ENCODE measurements at regions not wholly inside any gene's neighbourhood (a gene's known extent, or its start where the extent isn't known, plus 50 kb on each side); places are given as distances from the start of the nearest gene placed in this dataset.

GRCh38 chr4:174118171-174118570, 165.3 kb downstream of the FBXO8 start:
- no peak for TF ChIP-seq EZH2phosphoT487 (IDR thresholded peaks at IDR 0.05; ENCODE audit: borderline replicate concordance, low read length)
- TF ChIP-seq EZH2 (IDR thresholded peaks at IDR 0.05; ENCODE audit: low read length, unreplicated experiment), result no peak
- TF ChIP-seq CTCF (conservative IDR thresholded peaks at IDR 0.05; ENCODE audit: low read depth, low read length), result no peak
- no peaks in the 10 kb centered on the region for H3K79me2 ChIP-seq (ENCODE audit: low read length)
- ChIA-PET CTCF (no interaction called here), POLR2A (ENCODE audit: unreplicated experiment) (no interaction called here)
- no peaks in the 10 kb centered on the region for H4K20me1 ChIP-seq (ENCODE audit: low read length)
- no peak for ATAC-seq
- H3K9me2 ChIP-seq (replicated peaks; ENCODE audit: low read length), result no peaks in the 10 kb centered on the region; the same call in 1 of the 2 replicates
- no peak overlapping the region for H3K4me2 ChIP-seq (ENCODE audit: low read length)
- H3K27ac ChIP-seq (ENCODE audit: low read length), result no peak overlapping the region
- H3K4me3 ChIP-seq (ENCODE audit: low read length), result no peak overlapping the region
- no peak overlapping the region for H3K9ac ChIP-seq (ENCODE audit: low read length)
- H3K36me3 ChIP-seq (ENCODE audit: low read depth, low read length), result no peaks in the 10 kb centered on the region
- no peaks in the 10 kb centered on the region for H3K9me3 ChIP-seq (ENCODE audit: low read length)
- H2AFZ ChIP-seq (ENCODE audit: low read length), result no peak overlapping the region
- 0 out of 2 replicates have a peak, but pooled peaks cover 4% of the 10 kb centered on the region for H3K4me1 ChIP-seq (ENCODE audit: insufficient read depth, low read length)
- intact Hi-C loops (cut with micrococcal nuclease), result no loop called here
- H3F3A ChIP-seq (ENCODE audit: low read length, unreplicated experiment), result no peaks in the 10 kb centered on the region
- BruUV-seq (replicated peaks), result no TSS peak
- no peak for DNase-seq
- H3K27me3 ChIP-seq (ENCODE audit: low read length), result peaks cover 70% of the 10 kb centered on the region

GRCh38 chr4:174117445-174117844, 166.0 kb downstream of the FBXO8 start:
- H3K36me3 ChIP-seq (ENCODE audit: low read depth, low read length), result no peaks in the 10 kb centered on the region
- no peak overlapping the region for H3K27ac ChIP-seq (ENCODE audit: low read length)
- H3K4me2 ChIP-seq (ENCODE audit: low read length), result no peak overlapping the region
- 0 out of 2 replicates have a peak, but pooled peaks cover 4% of the 10 kb centered on the region for H3K4me1 ChIP-seq (ENCODE audit: insufficient read depth, low read length)
- H3K4me3 ChIP-seq (ENCODE audit: low read length), result no peak overlapping the region
- CTCF ChIA-PET, result no interaction called here
- POLR2A ChIA-PET (ENCODE audit: unreplicated experiment), result no interaction called here
- no peak overlapping the region for H3K9ac ChIP-seq (ENCODE audit: low read length)
- no peaks in the 10 kb centered on the region for H3K79me2 ChIP-seq (ENCODE audit: low read length)
- H3K9me2 ChIP-seq (replicated peaks; ENCODE audit: low read length), result no peaks in the 10 kb centered on the region; the same call in 1 of the 2 replicates
- no peak for DNase-seq
- no peaks in the 10 kb centered on the region for H3F3A ChIP-seq (ENCODE audit: low read length, unreplicated experiment)
- intact Hi-C loops (cut with micrococcal nuclease), result no loop called here
- no peak overlapping the region for H2AFZ ChIP-seq (ENCODE audit: low read length)
- no TSS peak for BruUV-seq (replicated peaks)
- H3K9me3 ChIP-seq (ENCODE audit: low read length), result no peaks in the 10 kb centered on the region
- H4K20me1 ChIP-seq (ENCODE audit: low read length), result no peaks in the 10 kb centered on the region
- ATAC-seq, result no peak
- H3K27me3 ChIP-seq (ENCODE audit: low read length), result peaks cover 68% of the 10 kb centered on the region
- TF ChIP-seq CTCF (conservative IDR thresholded peaks at IDR 0.05; ENCODE audit: low read depth, low read length) (no peak), EZH2 (IDR thresholded peaks at IDR 0.05; ENCODE audit: low read length, unreplicated experiment) (no peak), EZH2phosphoT487 (IDR thresholded peaks at IDR 0.05; ENCODE audit: borderline replicate concordance, low read length) (no peak)

GRCh38 chr4:174116021-174116420, 167.4 kb downstream of the FBXO8 start:
- Histone ChIP-seq H4K20me1 (ENCODE audit: low read length) (no peaks in the 10 kb centered on the region), H3K9me3 (ENCODE audit: low read length) (no peaks in the 10 kb centered on the region), H3K4me1 (ENCODE audit: insufficient read depth, low read length) (0 out of 2 replicates have a peak, but pooled peaks cover 4% of the 10 kb centered on the region), H3K36me3 (ENCODE audit: low read depth, low read length) (no peaks in the 10 kb centered on the region), H3K4me3 (ENCODE audit: low read length) (no peak overlapping the region), H3K9me2 (replicated peaks; ENCODE audit: low read length) (no peaks in the 10 kb centered on the region; the same call in 1 of the 2 replicates), H2AFZ (ENCODE audit: low read length) (no peak overlapping the region), H3K4me2 (ENCODE audit: low read length) (no peak overlapping the region), H3K9ac (ENCODE audit: low read length) (no peak overlapping the region), H3F3A (ENCODE audit: low read length, unreplicated experiment) (no peaks in the 10 kb centered on the region), H3K27me3 (ENCODE audit: low read length) (peaks cover 74% of the 10 kb centered on the region), H3K79me2 (ENCODE audit: low read length) (no peaks in the 10 kb centered on the region), H3K27ac (ENCODE audit: low read length) (no peak overlapping the region)
- ChIA-PET POLR2A (ENCODE audit: unreplicated experiment) (no interaction called here), CTCF (no interaction called here)
- no peak for DNase-seq
- intact Hi-C loops (cut with micrococcal nuclease), result no loop called here
- no TSS peak for BruUV-seq (replicated peaks)
- no peak for ATAC-seq
- TF ChIP-seq EZH2phosphoT487 (IDR thresholded peaks at IDR 0.05; ENCODE audit: borderline replicate concordance, low read length) (no peak), EZH2 (IDR thresholded peaks at IDR 0.05; ENCODE audit: low read length, unreplicated experiment) (no peak), CTCF (conservative IDR thresholded peaks at IDR 0.05; ENCODE audit: low read depth, low read length) (no peak)

Measured in PC-3 (cell line).